Kidney epithelial cell (primary cell): ENCODE measurements at regions not wholly inside any gene's neighbourhood (a gene's known extent, or its start where the extent isn't known, plus 50 kb on each side); places are given as distances from the start of the nearest gene placed in this dataset.

ENCODE experiments used
- DNase-seq: peaks from one replicate; pipeline ENCODE4 v3.0.0-alpha.2; 2010; ENCODE audit warnings: low read depth
- H3K27me3 ChIP-seq: 2 replicates; pipeline ENCODE4 v1.6.0; 2011; ENCODE audit warnings: low read length; ENCODE audit not compliant: control insufficient read depth, insufficient read depth
- H3K36me3 ChIP-seq: 2 replicates; pipeline ENCODE4 v1.5.1; 2011; ENCODE audit warnings: low read length; ENCODE audit not compliant: control insufficient read depth, insufficient read depth
- H3K4me3 ChIP-seq: 2 replicates; pipeline ENCODE4 v1.5.1; 2011; ENCODE audit warnings: low read depth, mild to moderate bottlenecking, control low read depth, low read length
- CTCF ChIP-seq: IDR thresholded peaks from 2 replicates; pipeline ENCODE4 v1.5.1; 2011; ENCODE audit warnings: mild to moderate bottlenecking, moderate library complexity, low read length, control low read depth, inconsistent platforms; ENCODE audit not compliant: insufficient read depth, poor library complexity, severe bottlenecking

GRCh38 chr5:131081374-131081773, 83.7 kb downstream of the HINT1 start:
- no peak for DNase-seq
- no peak for TF ChIP-seq CTCF
- Histone ChIP-seq H3K36me3 (no peaks in the 10 kb centered on the region), H3K27me3 (no peaks in the 10 kb centered on the region), H3K4me3 (no peak overlapping the region)

- no peak for DNase-seq
- Histone ChIP-seq H3K27me3 (no peaks in the 10 kb centered on the region), H3K36me3 (no peaks in the 10 kb centered on the region), H3K4me3 (no peak overlapping the region)
- TF ChIP-seq CTCF: no peak
Measured at GRCh38 chr5:131079232-131079631, 85.8 kb downstream of the HINT1 start.

- no peaks in the 10 kb centered on the region for H3K27me3 ChIP-seq
- no peak for TF ChIP-seq CTCF
- H3K4me3 ChIP-seq: no peak overlapping the region
- DNase-seq: no peak
- no peaks in the 10 kb centered on the region for H3K36me3 ChIP-seq
Measured at GRCh38 chr5:131068893-131069643, 96.0 kb downstream of the HINT1 start.

DNA sequence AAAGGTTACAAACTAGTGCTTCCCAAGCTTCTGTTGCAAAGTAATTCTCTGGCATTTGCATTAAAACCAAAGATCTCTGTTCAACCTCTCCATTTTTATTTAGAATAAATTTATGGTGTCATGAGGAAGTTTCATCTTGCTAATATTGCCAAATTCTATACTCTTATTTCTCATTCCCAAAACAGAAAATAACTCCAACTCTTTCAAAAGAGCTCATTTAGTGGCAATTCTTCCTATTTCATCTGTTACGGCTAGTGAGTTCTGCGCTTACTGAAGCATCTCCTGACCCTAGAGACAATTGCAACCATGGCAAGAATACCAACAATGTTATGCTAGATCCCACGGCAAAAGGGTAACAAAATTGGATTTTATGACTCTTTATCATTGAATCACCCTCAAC, 97.0 kb downstream of the HINT1 start:
- TF ChIP-seq CTCF: no peak
- DNase-seq: no peak
- H3K4me3 ChIP-seq: no peak overlapping the region
- H3K36me3 ChIP-seq: no peaks in the 10 kb centered on the region
- no peaks in the 10 kb centered on the region for H3K27me3 ChIP-seq

- H3K27me3 ChIP-seq: no peaks in the 10 kb centered on the region
- no peak overlapping the region for H3K4me3 ChIP-seq
- DNase-seq: no peak
- no peaks in the 10 kb centered on the region for H3K36me3 ChIP-seq
- TF ChIP-seq CTCF: no peak
Measured at GRCh38 chr5:131067636-131068035, 97.4 kb downstream of the HINT1 start.

DNA sequence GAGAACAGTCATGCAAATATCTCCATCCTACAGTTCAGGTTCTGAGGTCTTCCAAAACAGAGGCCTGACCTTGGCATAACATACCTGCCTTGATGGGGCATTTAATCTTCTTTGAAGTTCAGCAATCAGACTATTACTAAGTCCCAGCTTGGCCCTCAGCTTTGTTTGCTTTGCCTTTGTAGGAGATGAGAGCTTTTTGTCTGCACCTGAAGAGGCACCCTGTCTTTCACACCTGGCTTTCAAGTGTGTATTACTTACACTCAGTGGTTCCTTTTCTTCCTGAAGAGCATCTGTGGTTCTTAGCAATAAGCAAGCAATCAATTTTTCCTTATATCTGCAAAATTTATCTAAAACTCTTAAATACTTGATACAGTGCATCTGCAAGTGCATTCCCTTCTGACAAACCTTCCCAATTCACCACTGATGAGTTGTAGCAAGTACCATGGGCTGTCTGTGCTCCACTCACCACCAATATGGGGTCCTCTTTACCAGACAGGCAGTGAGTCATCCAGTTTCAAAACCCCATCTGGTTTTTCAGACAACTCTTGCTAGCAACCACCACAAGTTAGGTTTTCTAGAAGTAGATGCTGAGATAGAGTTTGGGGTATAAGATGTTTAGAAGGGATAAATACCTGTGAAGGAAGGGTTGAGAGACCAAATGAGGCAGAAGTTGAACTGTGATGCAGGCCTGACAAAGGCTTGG, 100.2 kb downstream of the HINT1 start:
- H3K36me3 ChIP-seq: no peaks in the 10 kb centered on the region
- no peak for TF ChIP-seq CTCF
- no peak overlapping the region for H3K4me3 ChIP-seq

More for the DNA sequence above, 100.2 kb downstream of the HINT1 start:
- H3K27me3 ChIP-seq: no peaks in the 10 kb centered on the region
- DNase-seq: no peak
